WTC11 (cell line): ENCODE measurements at regions not wholly inside any gene's neighbourhood (a gene's known extent, or its start where the extent isn't known, plus 50 kb on each side); places are given as distances from the start of the nearest gene placed in this dataset.

Experiments used
- ATAC-seq: fragments of 200-7000 bp; cut with Tn5 transposase; 2 replicates; pipeline ENCODE4 v1.10.0; 2021; ENCODE audit warnings: mild to moderate bottlenecking, moderate library complexity
- CTCF ChIA-PET: fragments of 300-600 bp; sonication (Branson Sonifier 250); formaldehyde crosslinking; loops from one replicate; lab custom pipeline; 2021; ENCODE audit warnings: antibody characterized with exemption; lab: Charles Lee
- POLR2A ChIA-PET: fragments of 350-600 bp; sonication (Branson Sonifier 250); formaldehyde crosslinking; loops from one replicate; lab custom pipeline; 2021; ENCODE audit warnings: antibody characterized with exemption; lab: Charles Lee
- DNase-seq: peaks from one replicate; pipeline ENCODE4 v3.0.0; 2021; ENCODE audit warnings: low spot score
- H3K27ac Mint-ChIP-seq: 2 replicates; pipeline ENCODE4 v1.8.0; 2021; ENCODE audit warnings: mixed read lengths
- H3K27me3 Mint-ChIP-seq: 2 replicates; pipeline ENCODE4 v1.8.0; 2021; ENCODE audit warnings: low read depth, mild to moderate bottlenecking, moderate library complexity, mixed read lengths
- H3K36me3 Mint-ChIP-seq: 2 replicates; pipeline ENCODE4 v1.8.0; 2021; ENCODE audit warnings: mixed read lengths
- H3K4me1 Mint-ChIP-seq: 2 replicates; pipeline ENCODE4 v1.8.0; 2022; ENCODE audit warnings: mixed read lengths
- H3K4me3 Mint-ChIP-seq: 2 replicates; pipeline ENCODE4 v1.8.0; 2021; ENCODE audit warnings: mild to moderate bottlenecking, moderate library complexity, mixed read lengths
- H3K9me3 Mint-ChIP-seq: 2 replicates; pipeline ENCODE4 v1.8.0; 2021; ENCODE audit warnings: mixed read lengths
- AR ChIP-seq: fragments of 250-450 bp; sonication (Bioruptor Pico); IDR thresholded peaks from 2 replicates; pipeline ENCODE4 v1.9.0; 2021; ENCODE audit warnings: mild to moderate bottlenecking
- ATF6 ChIP-seq: sonication (generic); formaldehyde crosslinking; IDR thresholded peaks from 2 replicates; pipeline ENCODE4 v1.8.1; 2023; ENCODE audit warnings: mild to moderate bottlenecking, missing genetic modification reagents
- CDX4 ChIP-seq: fragments of 250-450 bp; sonication (Bioruptor Pico); IDR thresholded peaks from 2 replicates; pipeline ENCODE4 v1.9.0; 2021; ENCODE audit warnings: moderate library complexity, mild to moderate bottlenecking, inconsistent platforms, borderline replicate concordance
- CREB1 ChIP-seq: sonication (generic); formaldehyde crosslinking; IDR thresholded peaks from 2 replicates; pipeline ENCODE4 v1.8.0; 2023; ENCODE audit warnings: mild to moderate bottlenecking, missing genetic modification reagents
- EMX1 ChIP-seq: fragments of 250-450 bp; sonication (Bioruptor Pico); IDR thresholded peaks from 2 replicates; pipeline ENCODE4 v1.8.0; 2021; ENCODE audit warnings: mild to moderate bottlenecking
- ERG ChIP-seq: fragments of 250-450 bp; sonication (Bioruptor Pico); IDR thresholded peaks from 2 replicates; pipeline ENCODE4 v1.8.0; 2021; ENCODE audit warnings: mild to moderate bottlenecking
- GABPB1 ChIP-seq: sonication (generic); formaldehyde crosslinking; IDR thresholded peaks from 2 replicates; pipeline ENCODE4 v1.8.1; 2023; ENCODE audit warnings: mild to moderate bottlenecking, missing genetic modification reagents
- IRF2 ChIP-seq: sonication (generic); formaldehyde crosslinking; IDR thresholded peaks from 2 replicates; pipeline ENCODE4 v1.8.0; 2022; ENCODE audit warnings: low read depth, missing genetic modification reagents, borderline replicate concordance
- JAZF1 ChIP-seq: fragments of 250-450 bp; sonication (Bioruptor Pico); IDR thresholded peaks from 2 replicates; pipeline ENCODE4 v1.9.0; 2021; ENCODE audit warnings: moderate library complexity, mild to moderate bottlenecking, inconsistent platforms
- NFE2L1 ChIP-seq: sonication (generic); formaldehyde crosslinking; IDR thresholded peaks from 2 replicates; pipeline ENCODE4 v1.8.1; 2023; ENCODE audit warnings: missing genetic modification reagents
- NFYB ChIP-seq: sonication (generic); formaldehyde crosslinking; conservative IDR thresholded peaks from 2 replicates; pipeline ENCODE4 v1.8.0; 2022; ENCODE audit warnings: low read depth, missing genetic modification reagents
- NR3C1 ChIP-seq: sonication (generic); formaldehyde crosslinking; conservative IDR thresholded peaks from 2 replicates; pipeline ENCODE4 v1.8.1; 2023; ENCODE audit warnings: low read depth, mild to moderate bottlenecking, missing genetic modification reagents
- PREB ChIP-seq: sonication (generic); formaldehyde crosslinking; IDR thresholded peaks from 2 replicates; pipeline ENCODE4 v1.8.1; 2022; ENCODE audit warnings: mild to moderate bottlenecking, missing genetic modification reagents, moderate library complexity, borderline replicate concordance
- SMAD4 ChIP-seq: sonication (generic); formaldehyde crosslinking; IDR thresholded peaks from 2 replicates; pipeline ENCODE4 v1.8.0; 2022; ENCODE audit warnings: mild to moderate bottlenecking, missing genetic modification reagents
- SOX15 ChIP-seq: fragments of 250-450 bp; sonication (Bioruptor Pico); IDR thresholded peaks from 2 replicates; pipeline ENCODE4 v1.9.0; 2021; ENCODE audit warnings: mild to moderate bottlenecking
- SP1 ChIP-seq: sonication (generic); formaldehyde crosslinking; conservative IDR thresholded peaks from 2 replicates; pipeline ENCODE4 v1.8.1; 2022; ENCODE audit warnings: missing genetic modification reagents
- TCF7 ChIP-seq: sonication (generic); formaldehyde crosslinking; IDR thresholded peaks from 2 replicates; pipeline ENCODE4 v1.8.0; 2022; ENCODE audit warnings: mild to moderate bottlenecking, low read depth, missing genetic modification reagents, moderate library complexity
- TP53 ChIP-seq: sonication (generic); formaldehyde crosslinking; IDR thresholded peaks from 2 replicates; pipeline ENCODE4 v1.8.1; 2023; ENCODE audit warnings: mild to moderate bottlenecking, missing genetic modification reagents
- USF1 ChIP-seq: sonication (generic); formaldehyde crosslinking; IDR thresholded peaks from 2 replicates; pipeline ENCODE4 v1.8.0; 2022; ENCODE audit warnings: mild to moderate bottlenecking, missing genetic modification reagents
- ZNF138 ChIP-seq: sonication (generic); formaldehyde crosslinking; conservative IDR thresholded peaks from 2 replicates; pipeline ENCODE4 v1.8.1; 2022; ENCODE audit warnings: mild to moderate bottlenecking, moderate library complexity, missing genetic modification reagents
- ZNF317 ChIP-seq: sonication (generic); formaldehyde crosslinking; IDR thresholded peaks from 2 replicates; pipeline ENCODE4 v1.8.1; 2023; ENCODE audit warnings: low read depth, mild to moderate bottlenecking, moderate library complexity, missing genetic modification reagents, borderline replicate concordance
- ZNF396 ChIP-seq: fragments of 250-450 bp; sonication (Bioruptor Pico); IDR thresholded peaks from 2 replicates; pipeline ENCODE4 v1.8.0; 2021; ENCODE audit warnings: mild to moderate bottlenecking, moderate library complexity, borderline replicate concordance
- TF ChIP-seq, protein P1 (sequence below): sonication (generic); formaldehyde crosslinking; IDR thresholded peaks from 2 replicates; pipeline ENCODE4 v1.8.1; 2022; ENCODE audit warnings: mild to moderate bottlenecking, moderate library complexity, missing genetic modification reagents
- TF ChIP-seq, protein P2 (sequence below): fragments of 250-450 bp; sonication (Bioruptor Pico); IDR thresholded peaks from 2 replicates; pipeline ENCODE4 v2.1.2; 2022; ENCODE audit warnings: mild to moderate bottlenecking, moderate library complexity

- DNase-seq, result no peak
- no peak for ATAC-seq
- Mint-ChIP-seq H3K4me1 (no peaks in the 10 kb centered on the region), H3K27ac (no peak overlapping the region), H3K27me3 (peaks cover 8% of the 10 kb centered on the region), H3K9me3 (peaks cover 76% of the 10 kb centered on the region), H3K36me3 (peaks cover 67% of the 10 kb centered on the region), H3K4me3 (no peak overlapping the region)
- POLR2A ChIA-PET, result no interaction called here
- CTCF ChIA-PET, result no interaction called here
- TF ChIP-seq TCF7 (no peak), NR3C1 (CRISPR knock-in tag) (no peak), AR (CRISPR knock-in tag) (no peak), CDX4 (CRISPR knock-in tag) (no peak), CREB1 (CRISPR knock-in tag) (no peak), GABPB1 (no peak), JAZF1 (no peak), ATF6 (no peak), NFE2L1 (no peak), ZNF396 (CRISPR knock-in tag) (no peak), ZNF317 (CRISPR knock-in tag) (no peak), SP1 (CRISPR knock-in tag) (no peak), EMX1 (CRISPR knock-in tag) (no peak), SOX15 (CRISPR knock-in tag) (no peak), SMAD4 (CRISPR knock-in tag) (no peak)
- TF ChIP-seq, protein P1, sequence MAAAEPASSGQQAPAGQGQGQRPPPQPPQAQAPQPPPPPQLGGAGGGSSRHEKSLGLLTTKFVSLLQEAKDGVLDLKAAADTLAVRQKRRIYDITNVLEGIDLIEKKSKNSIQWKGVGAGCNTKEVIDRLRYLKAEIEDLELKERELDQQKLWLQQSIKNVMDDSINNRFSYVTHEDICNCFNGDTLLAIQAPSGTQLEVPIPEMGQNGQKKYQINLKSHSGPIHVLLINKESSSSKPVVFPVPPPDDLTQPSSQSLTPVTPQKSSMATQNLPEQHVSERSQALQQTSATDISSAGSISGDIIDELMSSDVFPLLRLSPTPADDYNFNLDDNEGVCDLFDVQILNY (CRISPR knock-in tag), result no peak
- TF ChIP-seq, protein P2, sequence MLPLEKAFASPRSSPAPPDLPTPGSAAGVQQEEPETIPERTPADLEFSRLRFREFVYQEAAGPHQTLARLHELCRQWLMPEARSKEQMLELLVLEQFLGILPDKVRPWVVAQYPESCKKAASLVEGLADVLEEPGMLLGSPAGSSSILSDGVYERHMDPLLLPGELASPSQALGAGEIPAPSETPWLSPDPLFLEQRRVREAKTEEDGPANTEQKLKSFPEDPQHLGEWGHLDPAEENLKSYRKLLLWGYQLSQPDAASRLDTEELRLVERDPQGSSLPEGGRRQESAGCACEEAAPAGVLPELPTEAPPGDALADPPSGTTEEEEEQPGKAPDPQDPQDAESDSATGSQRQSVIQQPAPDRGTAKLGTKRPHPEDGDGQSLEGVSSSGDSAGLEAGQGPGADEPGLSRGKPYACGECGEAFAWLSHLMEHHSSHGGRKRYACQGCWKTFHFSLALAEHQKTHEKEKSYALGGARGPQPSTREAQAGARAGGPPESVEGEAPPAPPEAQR (CRISPR knock-in tag), result no peak
Observed at GRCh38 chr14:105951399-105951798, 425.0 kb downstream of the TMEM121 start.

DNA sequence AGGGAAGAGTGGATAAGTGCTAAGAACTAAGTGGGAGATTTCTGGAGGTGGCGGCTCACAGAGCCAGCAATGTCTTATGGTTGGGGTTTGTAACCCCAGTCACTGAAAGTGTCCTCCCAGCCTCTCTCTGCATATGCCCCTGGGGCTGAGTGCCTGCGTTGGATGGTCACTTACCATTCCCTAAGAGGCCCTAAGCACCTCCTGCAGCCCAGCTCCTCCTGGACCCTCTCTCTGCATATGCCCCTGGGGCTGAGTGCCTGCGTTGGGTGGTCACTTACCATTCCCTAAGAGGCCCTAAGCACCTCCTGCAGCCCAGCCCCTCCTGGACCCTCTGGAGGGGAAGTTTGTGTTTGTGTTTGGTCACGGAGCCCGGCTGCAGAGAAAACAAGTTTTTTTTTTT lies 425.8 kb downstream of the TMEM121 start:
- ATAC-seq, result no peak
- DNase-seq, result no peak
- H3K4me3 Mint-ChIP-seq, result no peak overlapping the region
- no peaks in the 10 kb centered on the region for H3K4me1 Mint-ChIP-seq
- H3K27me3 Mint-ChIP-seq, result peaks cover 8% of the 10 kb centered on the region
- H3K27ac Mint-ChIP-seq, result no peak overlapping the region
- ChIA-PET POLR2A (interaction anchor here (0.7 kb wide), 1 partner anchor 876 kb away, joined by 6 read pairs; no protein-coding TSS in a partner anchor), CTCF (interaction anchor here (0.7 kb wide), 1 partner anchor 879 kb away, joined by 3 read pairs; no protein-coding TSS in a partner anchor)
- peaks cover 74% of the 10 kb centered on the region for H3K9me3 Mint-ChIP-seq
- H3K36me3 Mint-ChIP-seq, result peaks cover 66% of the 10 kb centered on the region
- TF ChIP-seq PREB (CRISPR knock-in tag) (no peak), NFYB (CRISPR knock-in tag) (no peak), ZNF138 (CRISPR knock-in tag) (no peak), CREB1 (CRISPR knock-in tag) (no peak), ERG (CRISPR knock-in tag) (no peak), IRF2 (CRISPR knock-in tag) (no peak), TP53 (CRISPR knock-in tag) (no peak), USF1 (no peak)
